Hepatocyte (in vitro differentiated cells): ENCODE measurements at regions not wholly inside any gene's neighbourhood (a gene's known extent, or its start where the extent isn't known, plus 50 kb on each side); places are given as distances from the start of the nearest gene placed in this dataset.
A peak's percentile ranks its signal among the peaks of the same experiment; 100 is the strongest.

Experiments used
- DNase-seq: peaks from one replicate; pipeline ENCODE4 v3.0.0-alpha.2; 2016; ENCODE audit warnings: low spot score
- H2AFZ ChIP-seq: fragments of 200-600 bp; sonication (generic); 2 replicates; pipeline ENCODE4 v1.6.0; 2016; ENCODE audit warnings: antibody characterized with exemption, mild to moderate bottlenecking
- H3K27ac ChIP-seq: fragments of 200-600 bp; sonication (generic); 2 replicates; pipeline ENCODE4 v1.5.1; 2016; ENCODE audit warnings: mild to moderate bottlenecking
- H3K27me3 ChIP-seq: fragments of 200-600 bp; sonication (generic); 2 replicates; pipeline ENCODE4 v1.6.1; 2016
- H3K36me3 ChIP-seq: fragments of 200-600 bp; sonication (generic); replicated peaks from 2 replicates; pipeline ENCODE4 v1.5.1; 2016; ENCODE audit warnings: low read depth; ENCODE audit not compliant: insufficient read depth
- H3K4me1 ChIP-seq: fragments of 200-600 bp; sonication (generic); 2 replicates; pipeline ENCODE4 v1.5.1; 2016; ENCODE audit warnings: mild to moderate bottlenecking, moderate library complexity; ENCODE audit not compliant: insufficient read depth
- H3K4me2 ChIP-seq: fragments of 200-600 bp; sonication (generic); 2 replicates; pipeline ENCODE4 v1.6.0; 2016
- H3K4me3 ChIP-seq: fragments of 200-600 bp; sonication (generic); 2 replicates; pipeline ENCODE4 v1.5.1; 2016; ENCODE audit warnings: mild to moderate bottlenecking
- H3K79me2 ChIP-seq: fragments of 200-600 bp; sonication (generic); 2 replicates; pipeline ENCODE4 v1.6.0; 2017; ENCODE audit warnings: mild to moderate bottlenecking
- H3K9me2 ChIP-seq: fragments of 200-600 bp; sonication (generic); replicated peaks from 2 replicates; pipeline ENCODE4 v1.6.0; 2017; ENCODE audit warnings: mild to moderate bottlenecking; ENCODE audit not compliant: insufficient read depth
- H3K9me3 ChIP-seq: fragments of 200-600 bp; sonication (generic); 2 replicates; pipeline ENCODE4 v1.5.1; 2016; ENCODE audit warnings: low read depth, mild to moderate bottlenecking
- H4K20me1 ChIP-seq: fragments of 200-600 bp; sonication (generic); 2 replicates; pipeline ENCODE4 v1.6.0; 2016; ENCODE audit warnings: mild to moderate bottlenecking; ENCODE audit not compliant: insufficient read depth, poor library complexity, severe bottlenecking
- EZH2 ChIP-seq: fragments of 200-600 bp; sonication (generic); IDR thresholded peaks from 2 replicates; pipeline ENCODE4 v1.6.1; 2016; ENCODE audit warnings: antibody characterized with exemption, mild to moderate bottlenecking, borderline replicate concordance
- EZH2phosphoT487 ChIP-seq: fragments of 200-600 bp; sonication (generic); IDR thresholded peaks from one replicate; pipeline ENCODE4 v1.6.1; 2018; ENCODE audit warnings: antibody characterized with exemption, mild to moderate bottlenecking, low read depth, moderate library complexity; ENCODE audit not compliant: unreplicated experiment, severe bottlenecking
- WGBS: methylation state at CpG from one replicate; pipeline ENCODE4 v1.1.6; 2016; ENCODE audit warnings: low lambda C conversion rate; ENCODE audit errors: missing lambda C conversion rate; 5-methylcytosine and 5-hydroxymethylcytosine counted together
- TF ChIP-seq, protein P1 (sequence below): fragments of 200-600 bp; sonication (generic); IDR thresholded peaks from 2 replicates; pipeline ENCODE4 v1.5.1; 2016; ENCODE audit warnings: antibody characterized with exemption, mild to moderate bottlenecking; ENCODE audit not compliant: poor library complexity

DNA sequence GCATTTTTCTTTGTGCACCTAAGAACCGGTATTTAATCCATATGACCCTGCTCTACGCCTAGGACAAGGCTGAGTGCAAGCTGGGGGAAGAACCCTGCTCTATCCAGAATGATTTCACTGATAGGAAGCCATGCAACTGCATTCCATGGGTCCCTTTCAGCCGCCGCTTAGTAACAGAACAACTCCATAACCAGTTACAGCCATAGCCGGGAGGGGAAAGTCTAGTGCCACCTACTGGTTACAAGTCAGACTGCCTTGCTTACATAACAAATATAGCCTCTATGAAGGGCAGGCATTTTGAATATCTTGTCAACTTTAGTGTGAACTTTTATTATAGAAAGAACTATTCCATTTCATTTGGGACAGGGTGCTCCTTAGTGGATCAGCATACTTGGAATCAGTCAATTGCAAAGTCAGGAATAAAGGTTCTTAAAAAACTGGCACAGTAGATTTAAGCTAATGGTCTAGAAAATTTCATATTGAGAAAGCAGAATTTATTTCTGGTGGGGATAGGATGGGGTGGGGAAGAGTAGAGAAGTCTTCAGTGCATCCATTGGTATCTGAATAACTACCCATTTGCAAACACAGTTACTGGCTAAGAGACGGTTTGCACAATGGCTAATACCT is 521.7 kb downstream of the ADRA2A start:
- Histone ChIP-seq H3K9me3 (no peaks in the 10 kb centered on the region), H3K27me3 (no peaks in the 10 kb centered on the region), H3K4me3 (no peak overlapping the region), H3K4me1 (no peaks in the 10 kb centered on the region), H3K79me2 (no peaks in the 10 kb centered on the region), H3K4me2 (no peak overlapping the region), H2AFZ (no peak overlapping the region), H3K9me2 (no peaks in the 10 kb centered on the region), H3K27ac (no peak overlapping the region), H4K20me1 (no peaks in the 10 kb centered on the region), H3K36me3 (no peaks in the 10 kb centered on the region)
- peak; percentile 88 for DNase-seq
- WGBS, result 28% methylated on average over 6 of the region's 6 CpGs
- TF ChIP-seq EZH2 (no peak), EZH2phosphoT487 (no peak)
- TF ChIP-seq, protein P1, sequence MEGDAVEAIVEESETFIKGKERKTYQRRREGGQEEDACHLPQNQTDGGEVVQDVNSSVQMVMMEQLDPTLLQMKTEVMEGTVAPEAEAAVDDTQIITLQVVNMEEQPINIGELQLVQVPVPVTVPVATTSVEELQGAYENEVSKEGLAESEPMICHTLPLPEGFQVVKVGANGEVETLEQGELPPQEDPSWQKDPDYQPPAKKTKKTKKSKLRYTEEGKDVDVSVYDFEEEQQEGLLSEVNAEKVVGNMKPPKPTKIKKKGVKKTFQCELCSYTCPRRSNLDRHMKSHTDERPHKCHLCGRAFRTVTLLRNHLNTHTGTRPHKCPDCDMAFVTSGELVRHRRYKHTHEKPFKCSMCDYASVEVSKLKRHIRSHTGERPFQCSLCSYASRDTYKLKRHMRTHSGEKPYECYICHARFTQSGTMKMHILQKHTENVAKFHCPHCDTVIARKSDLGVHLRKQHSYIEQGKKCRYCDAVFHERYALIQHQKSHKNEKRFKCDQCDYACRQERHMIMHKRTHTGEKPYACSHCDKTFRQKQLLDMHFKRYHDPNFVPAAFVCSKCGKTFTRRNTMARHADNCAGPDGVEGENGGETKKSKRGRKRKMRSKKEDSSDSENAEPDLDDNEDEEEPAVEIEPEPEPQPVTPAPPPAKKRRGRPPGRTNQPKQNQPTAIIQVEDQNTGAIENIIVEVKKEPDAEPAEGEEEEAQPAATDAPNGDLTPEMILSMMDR, result peak; percentile 86

DNA sequence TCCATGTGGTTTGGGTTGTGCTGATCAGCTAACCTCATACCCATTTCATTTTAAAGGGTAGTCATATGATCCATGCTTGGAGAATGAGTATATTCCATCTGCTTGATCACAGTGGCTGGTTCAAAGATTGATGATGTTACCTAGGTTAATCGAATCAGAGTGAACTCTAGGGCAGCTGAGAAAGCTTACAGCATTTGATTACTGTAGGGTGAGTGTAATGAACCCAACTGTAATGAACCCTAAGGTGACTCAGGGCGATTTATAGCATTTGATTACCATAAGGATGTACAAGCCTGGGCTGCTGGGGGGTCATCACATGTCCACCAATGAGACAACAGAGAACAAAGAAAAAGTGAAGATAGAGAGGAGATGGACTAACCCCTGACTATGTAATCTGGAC is 523.1 kb downstream of the ADRA2A start:
- no peak overlapping the region for H3K4me3 ChIP-seq
- TF ChIP-seq, protein P1, result no peak
- H3K9me3 ChIP-seq, result no peaks in the 10 kb centered on the region
- H2AFZ ChIP-seq, result no peak overlapping the region
- no peaks in the 10 kb centered on the region for H3K9me2 ChIP-seq
- H3K4me2 ChIP-seq, result no peak overlapping the region
- 90% methylated on average over 2 of the region's 2 CpGs for WGBS
- H3K27ac ChIP-seq, result no peak overlapping the region
- no peaks in the 10 kb centered on the region for H3K79me2 ChIP-seq
- H3K36me3 ChIP-seq, result no peaks in the 10 kb centered on the region
- H3K4me1 ChIP-seq, result no peaks in the 10 kb centered on the region
- no peaks in the 10 kb centered on the region for H3K27me3 ChIP-seq
- no peaks in the 10 kb centered on the region for H4K20me1 ChIP-seq
- DNase-seq, result no peak

DNA sequence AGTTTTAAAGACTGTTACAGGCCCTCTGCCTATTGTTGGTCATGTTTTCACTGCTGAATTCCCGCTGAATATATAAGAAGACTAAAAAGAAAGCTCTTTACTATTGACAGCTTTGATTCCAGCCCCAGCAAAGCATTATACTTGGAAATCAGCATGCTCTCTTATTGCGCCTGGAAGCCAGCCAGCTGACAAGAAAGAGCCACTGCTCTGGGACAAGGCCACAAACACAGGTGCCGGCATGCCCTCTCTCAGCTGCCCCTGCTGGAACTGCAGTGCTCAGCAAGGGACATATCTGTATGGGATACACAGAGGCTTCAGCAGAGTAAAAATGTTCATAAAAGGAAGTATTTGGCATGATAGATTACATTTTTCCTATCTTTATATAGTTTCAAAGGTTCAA is 523.9 kb downstream of the ADRA2A start:
- Histone ChIP-seq H4K20me1 (no peaks in the 10 kb centered on the region), H3K27ac (no peak overlapping the region), H3K27me3 (no peaks in the 10 kb centered on the region), H3K9me2 (no peaks in the 10 kb centered on the region), H3K36me3 (no peaks in the 10 kb centered on the region), H2AFZ (no peak overlapping the region), H3K4me1 (no peaks in the 10 kb centered on the region), H3K4me3 (no peak overlapping the region), H3K9me3 (no peaks in the 10 kb centered on the region), H3K79me2 (no peaks in the 10 kb centered on the region), H3K4me2 (no peak overlapping the region)
- TF ChIP-seq EZH2phosphoT487 (no peak), EZH2 (no peak)
- TF ChIP-seq, protein P1, result no peak
- DNase-seq, result peak; percentile 7
- WGBS, result 88% methylated on average over 3 of the region's 3 CpGs

DNA sequence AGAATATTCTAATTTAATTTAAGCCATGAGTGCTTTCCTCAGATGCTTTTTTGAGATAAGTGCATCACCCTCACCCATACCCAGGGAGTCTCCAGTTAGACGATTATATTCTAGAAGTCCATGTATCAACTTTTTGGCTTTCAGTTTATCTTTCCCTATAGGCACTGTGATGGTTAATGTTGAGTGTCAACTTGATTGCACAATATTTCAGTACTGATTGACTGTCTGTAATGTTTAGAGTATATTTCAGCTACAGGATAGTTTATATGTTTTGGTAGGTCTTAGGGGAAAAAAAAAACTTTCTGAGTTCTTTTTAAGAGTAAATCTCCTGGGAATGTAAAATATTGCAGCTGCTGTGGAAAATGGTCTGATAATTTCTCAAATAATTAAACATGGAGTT is 535.4 kb downstream of the ADRA2A start:
- Histone ChIP-seq H3K36me3 (no peaks in the 10 kb centered on the region), H3K79me2 (no peaks in the 10 kb centered on the region), H3K9me3 (no peaks in the 10 kb centered on the region), H3K9me2 (no peaks in the 10 kb centered on the region), H4K20me1 (no peaks in the 10 kb centered on the region), H3K4me3 (no peak overlapping the region), H3K4me1 (no peaks in the 10 kb centered on the region), H3K27ac (no peak overlapping the region), H2AFZ (no peak overlapping the region), H3K4me2 (no peak overlapping the region), H3K27me3 (no peaks in the 10 kb centered on the region)
- 84% methylated on average over 1 of the region's 1 CpG for WGBS
- TF ChIP-seq EZH2phosphoT487 (no peak), EZH2 (no peak)
- TF ChIP-seq, protein P1, result no peak
- DNase-seq, result no peak
